Large intestine (tissue), 3 donors: ENCODE measurements at regions not wholly inside any gene's neighbourhood (a gene's known extent, or its start where the extent isn't known, plus 50 kb on each side); places are given as distances from the start of the nearest gene placed in this dataset.

Source experiments
- DNase-seq, 2 donors: peaks; one replicate each; pipeline versions ENCODE4 v3.0.0 to v3.0.0-alpha.2; 2013
- H3K27ac ChIP-seq: one replicate; pipeline ENCODE4 v1.5.1; 2013; ENCODE audit warnings: low read length
- H3K27me3 ChIP-seq: 2 replicates; pipeline ENCODE4 v1.6.1; 2013; ENCODE audit warnings: low read length; ENCODE audit not compliant: control insufficient read depth, insufficient read depth
- H3K36me3 ChIP-seq: 2 replicates; pipeline ENCODE4 v1.6.1; 2013; ENCODE audit warnings: low read length; ENCODE audit not compliant: control insufficient read depth, insufficient read depth
- H3K4me1 ChIP-seq: one replicate; pipeline ENCODE4 v1.6.1; 2013; ENCODE audit warnings: low read length; ENCODE audit not compliant: control insufficient read depth, insufficient read depth
- H3K4me3 ChIP-seq: one replicate; pipeline ENCODE4 v1.5.1; 2013; ENCODE audit warnings: low read length
- H3K9me3 ChIP-seq: one replicate; pipeline ENCODE4 v1.6.1; 2013; ENCODE audit warnings: mild to moderate bottlenecking, low read depth, low read length, moderate library complexity; ENCODE audit not compliant: control insufficient read depth
- WGBS: methylation state at CpG from one replicate; pipeline ENCODE4 v1.1.5; 2013; ENCODE audit warnings: low lambda C conversion rate; ENCODE audit not compliant: insufficient coverage; 5-methylcytosine and 5-hydroxymethylcytosine counted together

- no peak for DNase-seq
- 88% methylated on average over 2 of the region's 3 CpGs for WGBS
- H3K27me3 ChIP-seq: no peaks in the 10 kb centered on the region
- no peaks in the 10 kb centered on the region for H3K4me1 ChIP-seq
- H3K27ac ChIP-seq: no peak overlapping the region
- peaks cover 9% of the 10 kb centered on the region for H3K9me3 ChIP-seq
- no peaks in the 10 kb centered on the region for H3K36me3 ChIP-seq
- H3K4me3 ChIP-seq: no peak overlapping the region
Observed at GRCh38 chr10:109534193-109534592, 389.1 kb downstream of the XPNPEP1 start.

DNA sequence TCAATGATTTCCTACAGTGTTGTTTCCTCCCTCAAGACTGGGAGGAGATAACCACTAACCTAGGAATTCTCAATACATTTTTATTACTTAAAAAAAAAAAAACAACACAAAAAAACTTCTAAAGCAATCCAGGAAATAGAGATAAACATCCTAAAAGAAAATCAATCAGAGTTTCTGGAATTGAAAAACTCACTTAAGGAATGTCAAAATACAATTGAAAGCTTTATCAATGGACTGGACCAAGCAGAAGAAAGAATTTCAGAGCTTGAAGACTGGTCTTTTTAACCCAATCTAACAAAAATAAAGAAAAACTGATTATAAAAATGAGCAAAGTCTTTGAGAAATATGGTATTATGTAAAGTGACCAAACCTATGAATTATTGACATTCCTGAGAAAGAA, 394.1 kb downstream of the XPNPEP1 start:
- H3K4me1 ChIP-seq: no peaks in the 10 kb centered on the region
- no peak overlapping the region for H3K4me3 ChIP-seq
- H3K9me3 ChIP-seq: peaks cover 14% of the 10 kb centered on the region
- no peak for DNase-seq
- no peak overlapping the region for H3K27ac ChIP-seq
- no peaks in the 10 kb centered on the region for H3K27me3 ChIP-seq
- no peaks in the 10 kb centered on the region for H3K36me3 ChIP-seq

DNA sequence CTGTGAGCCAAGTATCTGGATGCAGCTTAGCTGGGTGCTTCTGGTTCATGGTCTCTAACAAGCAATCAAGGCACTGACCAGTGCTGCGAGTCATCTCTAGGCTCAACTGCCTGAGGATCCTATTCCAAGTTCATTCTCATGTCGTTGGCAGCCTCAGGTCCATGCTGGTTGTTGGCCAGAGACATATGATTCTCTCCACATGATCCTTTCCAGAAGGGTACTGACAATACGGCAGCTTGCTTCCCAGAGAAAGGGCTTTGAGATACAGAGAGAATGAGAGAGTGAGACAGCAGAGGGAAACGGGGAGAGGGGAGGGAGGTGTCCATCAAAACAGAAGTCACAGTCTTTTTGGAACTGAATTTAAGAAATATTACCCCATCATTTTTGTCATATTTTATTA, 405.6 kb downstream of the XPNPEP1 start:
- WGBS: no CpG with 5 or more reads among the region's 4 CpGs
- DNase-seq: no peak
- no peaks in the 10 kb centered on the region for H3K4me1 ChIP-seq

GRCh38 chr10:109504401-109504800, 418.9 kb downstream of the XPNPEP1 start:
- no peak for DNase-seq
- no peaks in the 10 kb centered on the region for H3K4me1 ChIP-seq
- H3K27ac ChIP-seq: no peak overlapping the region
- no peaks in the 10 kb centered on the region for H3K36me3 ChIP-seq
- H3K9me3 ChIP-seq: no peaks in the 10 kb centered on the region
- no peak overlapping the region for H3K4me3 ChIP-seq
- H3K27me3 ChIP-seq: no peaks in the 10 kb centered on the region
- no CpG with 5 or more reads among the region's 1 CpG for WGBS

More for the DNA sequence above, 405.6 kb downstream of the XPNPEP1 start:
- Histone ChIP-seq H3K27me3 (no peaks in the 10 kb centered on the region), H3K4me3 (no peak overlapping the region), H3K9me3 (no peaks in the 10 kb centered on the region), H3K36me3 (no peaks in the 10 kb centered on the region), H3K27ac (no peak overlapping the region)

DNA sequence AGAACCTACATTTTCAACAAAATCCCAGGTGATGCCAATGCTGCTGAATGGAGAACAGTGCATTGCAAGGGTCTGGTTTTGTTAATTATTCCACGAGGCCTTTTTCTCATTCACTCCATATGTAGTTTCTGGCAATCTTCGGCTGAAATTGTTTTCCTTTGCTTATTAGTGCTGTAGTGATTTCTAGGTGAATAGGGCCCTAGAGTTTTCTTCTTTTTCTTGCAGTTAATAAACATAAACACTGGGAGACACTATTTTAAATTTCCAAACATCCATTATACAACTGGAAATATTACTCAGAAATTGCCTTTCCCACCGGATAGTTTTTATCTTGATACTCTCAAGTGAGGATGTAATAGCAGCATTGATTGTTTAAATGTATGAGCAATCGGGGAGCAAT, 435.6 kb downstream of the XPNPEP1 start:
- no peak for DNase-seq
- H3K27ac ChIP-seq: no peak overlapping the region
- H3K4me3 ChIP-seq: no peak overlapping the region
- H3K27me3 ChIP-seq: no peaks in the 10 kb centered on the region
- no peaks in the 10 kb centered on the region for H3K36me3 ChIP-seq
- no peaks in the 10 kb centered on the region for H3K9me3 ChIP-seq
- H3K4me1 ChIP-seq: no peaks in the 10 kb centered on the region
- WGBS: 100% methylated on average over 2 of the region's 4 CpGs

- DNase-seq: no peak
- no peaks in the 10 kb centered on the region for H3K36me3 ChIP-seq
- no peak overlapping the region for H3K27ac ChIP-seq
- no peak overlapping the region for H3K4me3 ChIP-seq
- H3K9me3 ChIP-seq: no peaks in the 10 kb centered on the region
- no peaks in the 10 kb centered on the region for H3K4me1 ChIP-seq
- no peaks in the 10 kb centered on the region for H3K27me3 ChIP-seq
Observed at GRCh38 chr10:109480836-109481235, 442.5 kb downstream of the XPNPEP1 start.

- H3K4me3 ChIP-seq: no peak overlapping the region
- DNase-seq: no peak
- 82% methylated on average over 2 of the region's 6 CpGs for WGBS
Observed at GRCh38 chr10:109475711-109476421, 447.4 kb downstream of the XPNPEP1 start.

GRCh38 chr10:109474812-109475211, 448.5 kb downstream of the XPNPEP1 start:
- no peaks in the 10 kb centered on the region for H3K36me3 ChIP-seq
- WGBS: no CpG with 5 or more reads among the region's 4 CpGs
- H3K4me3 ChIP-seq: no peak overlapping the region
- DNase-seq: peak; percentile 3 to 13
- H3K27ac ChIP-seq: no peak overlapping the region
- H3K4me1 ChIP-seq: no peaks in the 10 kb centered on the region
- H3K27me3 ChIP-seq: no peaks in the 10 kb centered on the region
- no peaks in the 10 kb centered on the region for H3K9me3 ChIP-seq

More at GRCh38 chr10:109475711-109476421, 447.4 kb downstream of the XPNPEP1 start:
- Histone ChIP-seq H3K27ac (no peak overlapping the region), H3K9me3 (no peaks in the 10 kb centered on the region), H3K36me3 (no peaks in the 10 kb centered on the region), H3K4me1 (no peaks in the 10 kb centered on the region), H3K27me3 (no peaks in the 10 kb centered on the region)

- Histone ChIP-seq H3K27me3 (no peaks in the 10 kb centered on the region), H3K4me3 (no peak overlapping the region), H3K27ac (no peak overlapping the region), H3K9me3 (no peaks in the 10 kb centered on the region), H3K36me3 (no peaks in the 10 kb centered on the region), H3K4me1 (no peaks in the 10 kb centered on the region)
- no CpG with 5 or more reads among the region's 4 CpGs for WGBS
- no peak for DNase-seq
Observed at GRCh38 chr10:109474261-109474660, 449.1 kb downstream of the XPNPEP1 start.

DNA sequence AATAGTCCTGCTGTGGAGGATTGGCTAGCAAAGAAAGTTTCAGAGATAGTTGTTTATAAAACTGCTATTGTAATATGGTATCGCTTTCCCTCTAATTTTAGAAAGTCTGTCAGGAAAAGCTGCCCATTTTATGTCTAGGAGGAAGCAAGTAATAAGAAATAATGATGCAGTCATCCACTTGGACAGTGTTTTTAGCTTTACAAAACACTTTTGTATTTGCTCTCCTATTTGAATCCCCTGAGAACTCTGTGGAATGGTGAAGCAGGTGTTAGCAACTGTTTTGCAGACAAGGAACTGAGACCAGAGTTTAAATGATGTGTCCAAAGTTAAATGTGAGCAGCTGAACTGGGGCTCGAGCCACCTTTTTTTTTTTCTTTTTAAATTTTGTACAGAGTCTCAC, 455.8 kb downstream of the XPNPEP1 start:
- Histone ChIP-seq H3K36me3 (no peaks in the 10 kb centered on the region), H3K4me3 (no peak overlapping the region), H3K4me1 (no peaks in the 10 kb centered on the region), H3K9me3 (no peaks in the 10 kb centered on the region), H3K27ac (no peak overlapping the region), H3K27me3 (no peaks in the 10 kb centered on the region)
- no CpG with 5 or more reads among the region's 2 CpGs for WGBS
- DNase-seq: no peak

DNA sequence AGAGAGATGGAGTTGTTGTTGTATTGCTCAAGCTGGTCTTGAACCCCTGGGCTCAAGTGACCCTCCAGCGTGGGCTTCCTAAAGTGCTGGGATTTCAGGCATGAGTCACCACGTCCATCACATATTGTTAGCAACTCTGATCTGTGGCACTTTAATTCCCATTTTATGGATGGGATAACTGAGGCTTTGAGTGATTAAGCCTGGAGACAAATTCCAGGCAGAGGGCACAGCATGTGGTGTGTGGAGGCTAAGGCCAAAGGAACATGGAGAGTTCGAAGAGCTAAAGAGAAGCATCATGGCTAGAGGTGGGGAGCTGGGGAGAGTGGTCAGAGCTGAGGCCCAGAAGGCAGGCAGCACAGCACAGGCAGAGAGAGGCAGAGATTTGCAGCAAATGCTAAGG, 458.4 kb downstream of the XPNPEP1 start:
- H3K27me3 ChIP-seq: no peaks in the 10 kb centered on the region
- 100% methylated on average over 1 of the region's 3 CpGs for WGBS
- no peak for DNase-seq

More for the DNA sequence above, 458.4 kb downstream of the XPNPEP1 start:
- Histone ChIP-seq H3K4me1 (no peaks in the 10 kb centered on the region), H3K4me3 (no peak overlapping the region), H3K9me3 (no peaks in the 10 kb centered on the region), H3K36me3 (no peaks in the 10 kb centered on the region), H3K27ac (no peak overlapping the region)
